ENCODE measurements at regions not wholly inside any gene's neighbourhood (a gene's known extent, or its start where the extent isn't known, plus 50 kb on each side); places are given as distances from the start of the nearest gene placed in this dataset.

DNA sequence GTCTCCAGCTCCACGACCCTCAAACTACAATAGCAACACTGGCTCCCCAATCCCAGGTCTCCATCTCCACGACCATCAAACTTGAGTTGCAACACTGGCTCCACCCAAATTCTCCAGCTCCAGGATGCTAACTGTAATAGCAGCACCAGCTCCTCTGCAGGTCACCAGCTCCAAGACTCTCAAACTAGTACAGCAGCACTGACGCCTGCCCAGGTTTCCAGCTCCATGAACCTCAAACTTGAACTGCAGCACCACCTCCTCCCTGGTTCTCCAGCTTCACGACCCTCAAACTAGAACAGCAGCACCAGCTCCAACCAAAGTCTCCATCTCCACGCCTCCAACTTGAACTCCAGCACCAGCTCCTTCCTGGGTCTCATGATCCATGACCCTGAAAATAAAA lies 353.8 kb downstream of the PREX1 start:
- Histone ChIP-seq H3K27me3 (ENCODE audit: insufficient read depth, low read depth, severe bottlenecking) (no peaks in the 10 kb centered on the region), H3K4me3 (ENCODE audit: low read depth, low read length) (no peak overlapping the region), H3K27ac (no peak overlapping the region), H3K9me3 (ENCODE audit: severe bottlenecking) (no peaks in the 10 kb centered on the region), H3K36me3 (no peaks in the 10 kb centered on the region)
- TF ChIP-seq CTCF (IDR thresholded peaks at IDR 0.05; ENCODE audit: low read depth, low read length), result no peak
- DNase-seq, result no peak

DNA sequence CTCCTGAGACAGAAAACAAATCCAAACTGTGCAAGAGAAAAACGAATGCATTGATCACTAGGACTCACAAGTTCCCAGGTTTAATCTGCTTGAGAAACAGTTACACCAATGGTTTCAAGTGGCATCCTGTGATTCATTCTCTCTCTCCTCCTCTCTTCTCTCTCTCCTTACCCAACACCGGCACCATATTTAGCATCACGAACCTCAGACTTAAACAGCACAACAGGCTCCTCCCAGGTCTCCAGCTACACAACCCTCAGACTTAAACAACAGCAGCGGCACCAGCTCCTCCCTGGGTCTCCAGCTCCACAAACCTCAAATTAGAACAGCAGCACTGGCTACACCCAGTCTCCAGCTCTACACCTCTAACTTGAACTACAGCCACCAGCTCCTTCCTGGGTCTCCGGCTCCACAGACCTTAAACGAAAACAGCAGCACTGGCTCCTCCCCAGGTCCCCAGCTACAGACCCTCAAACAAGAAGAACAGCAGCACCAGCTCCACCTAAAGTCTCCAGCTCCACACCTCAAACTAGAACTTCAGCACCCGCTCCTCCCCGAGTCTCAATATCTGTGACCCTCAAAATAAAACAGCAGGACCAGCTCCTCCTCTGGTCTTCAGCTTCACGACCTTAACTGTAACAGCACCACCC lies 355.9 kb downstream of the PREX1 start:
- no peaks in the 10 kb centered on the region for H3K27me3 ChIP-seq (ENCODE audit: insufficient read depth, low read depth, severe bottlenecking)
- TF ChIP-seq CTCF (IDR thresholded peaks at IDR 0.05; ENCODE audit: low read depth, low read length), result no peak
- DNase-seq, result no peak
- H3K9me3 ChIP-seq (ENCODE audit: severe bottlenecking), result no peaks in the 10 kb centered on the region
- no peak overlapping the region for H3K4me3 ChIP-seq (ENCODE audit: low read depth, low read length)
- H3K36me3 ChIP-seq, result no peaks in the 10 kb centered on the region
- H3K27ac ChIP-seq, result no peak overlapping the region

- no peaks in the 10 kb centered on the region for H3K36me3 ChIP-seq
- DNase-seq, result no peak
- no peak overlapping the region for H3K4me3 ChIP-seq (ENCODE audit: low read depth, low read length)
- H3K9me3 ChIP-seq (ENCODE audit: severe bottlenecking), result no peaks in the 10 kb centered on the region
- TF ChIP-seq CTCF (IDR thresholded peaks at IDR 0.05; ENCODE audit: low read depth, low read length), result no peak
- no peak overlapping the region for H3K27ac ChIP-seq
- no peaks in the 10 kb centered on the region for H3K27me3 ChIP-seq (ENCODE audit: insufficient read depth, low read depth, severe bottlenecking)
Observed at GRCh38 chr20:48471176-48471575, 356.6 kb downstream of the PREX1 start.

GRCh38 chr20:48470141-48470540 lies 357.7 kb downstream of the PREX1 start:
- no peak for TF ChIP-seq CTCF (IDR thresholded peaks at IDR 0.05; ENCODE audit: low read depth, low read length)
- Histone ChIP-seq H3K36me3 (no peaks in the 10 kb centered on the region), H3K4me3 (ENCODE audit: low read depth, low read length) (no peak overlapping the region), H3K9me3 (ENCODE audit: severe bottlenecking) (no peaks in the 10 kb centered on the region), H3K27me3 (ENCODE audit: insufficient read depth, low read depth, severe bottlenecking) (no peaks in the 10 kb centered on the region), H3K27ac (no peak overlapping the region)
- no peak for DNase-seq

GRCh38 chr20:48469026-48469425 lies 358.8 kb downstream of the PREX1 start:
- H3K4me3 ChIP-seq (ENCODE audit: low read depth, low read length), result no peak overlapping the region
- H3K27ac ChIP-seq, result no peak overlapping the region
- TF ChIP-seq CTCF (IDR thresholded peaks at IDR 0.05; ENCODE audit: low read depth, low read length), result no peak
- no peaks in the 10 kb centered on the region for H3K27me3 ChIP-seq (ENCODE audit: insufficient read depth, low read depth, severe bottlenecking)
- H3K36me3 ChIP-seq, result no peaks in the 10 kb centered on the region
- DNase-seq, result no peak
- no peaks in the 10 kb centered on the region for H3K9me3 ChIP-seq (ENCODE audit: severe bottlenecking)

DNA sequence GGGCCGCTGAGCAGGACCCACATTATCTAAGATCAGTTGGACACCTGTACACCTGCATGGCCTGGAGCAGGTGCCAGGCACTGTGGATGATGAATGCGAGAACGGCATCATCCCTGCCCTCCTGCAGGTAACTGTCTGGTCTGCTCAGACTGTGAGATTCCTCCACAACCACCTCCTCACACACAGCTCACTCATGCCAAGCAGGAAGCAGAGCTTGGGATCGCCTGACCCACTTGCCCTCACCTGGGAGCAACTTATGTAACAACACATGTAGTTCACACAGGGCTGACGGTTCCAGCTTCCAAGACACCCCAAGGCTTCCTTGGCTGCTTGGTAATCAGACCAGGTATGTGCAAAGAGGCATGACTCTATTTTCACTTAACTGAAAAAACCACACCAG lies 359.2 kb downstream of the PREX1 start:
- no peak overlapping the region for H3K4me3 ChIP-seq (ENCODE audit: low read depth, low read length)
- DNase-seq, result no peak
- no peaks in the 10 kb centered on the region for H3K36me3 ChIP-seq
- no peak for TF ChIP-seq CTCF (IDR thresholded peaks at IDR 0.05; ENCODE audit: low read depth, low read length)
- H3K27me3 ChIP-seq (ENCODE audit: insufficient read depth, low read depth, severe bottlenecking), result no peaks in the 10 kb centered on the region
- H3K27ac ChIP-seq, result no peak overlapping the region
- H3K9me3 ChIP-seq (ENCODE audit: severe bottlenecking), result no peaks in the 10 kb centered on the region

All from WERI-Rb-1 (cell line).